ENCODE measurements at regions not wholly inside any gene's neighbourhood (a gene's known extent, or its start where the extent isn't known, plus 50 kb on each side); places are given as distances from the start of the nearest gene placed in this dataset.

DNA sequence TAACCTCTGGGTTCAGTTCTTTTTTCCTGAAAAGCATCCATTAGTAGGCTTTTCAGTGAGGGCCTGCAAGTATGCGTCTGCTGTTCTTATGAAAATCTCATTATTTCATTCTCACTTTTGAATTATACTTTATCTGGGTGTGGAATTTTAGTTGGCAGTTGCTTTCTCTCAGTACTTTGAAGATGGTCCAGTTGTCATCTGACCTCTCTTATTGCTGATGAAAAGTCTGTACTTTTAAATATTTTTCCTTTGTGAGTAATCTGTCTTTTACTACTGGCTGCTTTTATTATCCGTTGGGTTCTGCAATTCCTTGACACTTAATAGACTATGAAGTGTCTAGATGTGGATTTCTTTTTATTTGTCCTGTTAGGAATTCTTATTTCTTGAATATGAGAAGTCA is 307.8 kb downstream of the CYP26B1 start:
- no peak for DNase-seq (ENCODE audit: low read depth)

GRCh38 chr2:71834796-71835195 is 312.9 kb downstream of the CYP26B1 start:
- no peak for DNase-seq (ENCODE audit: low read depth)

DNA sequence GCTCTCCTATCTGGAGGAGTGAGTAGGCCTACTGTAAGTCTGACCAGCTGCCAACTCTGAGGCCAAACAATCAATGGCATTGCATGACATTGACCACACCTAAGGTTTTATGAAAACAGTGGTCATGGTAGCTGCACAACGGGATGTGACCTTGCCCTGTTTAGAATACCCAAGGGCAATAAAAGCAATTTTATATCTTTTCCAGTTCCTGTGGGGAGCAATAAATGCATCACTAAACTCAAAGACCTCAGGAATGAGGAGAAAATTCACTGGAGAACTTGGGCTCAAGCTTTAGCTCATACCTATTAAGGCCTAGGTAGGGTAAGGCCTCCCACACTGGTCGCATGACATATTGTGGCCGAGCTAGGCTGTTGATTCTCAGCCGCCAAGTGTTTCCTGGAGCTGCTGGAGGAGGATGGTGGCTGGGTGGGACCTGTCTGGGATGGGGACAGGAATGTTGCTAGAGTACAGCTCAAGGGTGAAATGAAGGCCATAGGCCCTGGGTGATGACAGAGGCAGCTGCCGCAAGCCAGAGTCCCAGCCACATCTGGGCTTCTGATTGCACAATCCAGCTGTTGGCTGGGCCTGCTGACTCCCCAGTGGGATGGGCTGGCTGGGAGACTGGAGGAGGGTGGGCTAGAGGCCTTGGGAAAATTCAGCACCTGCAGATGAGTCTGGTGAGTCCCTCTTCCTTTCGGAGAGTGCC is 313.7 kb downstream of the CYP26B1 start:
- DNase-seq (ENCODE audit: low read depth): no peak

- DNase-seq (ENCODE audit: low read depth): no peak
These were observed 314.4 kb downstream of the CYP26B1 start for GRCh38 chr2:71833272-71833671.

DNA sequence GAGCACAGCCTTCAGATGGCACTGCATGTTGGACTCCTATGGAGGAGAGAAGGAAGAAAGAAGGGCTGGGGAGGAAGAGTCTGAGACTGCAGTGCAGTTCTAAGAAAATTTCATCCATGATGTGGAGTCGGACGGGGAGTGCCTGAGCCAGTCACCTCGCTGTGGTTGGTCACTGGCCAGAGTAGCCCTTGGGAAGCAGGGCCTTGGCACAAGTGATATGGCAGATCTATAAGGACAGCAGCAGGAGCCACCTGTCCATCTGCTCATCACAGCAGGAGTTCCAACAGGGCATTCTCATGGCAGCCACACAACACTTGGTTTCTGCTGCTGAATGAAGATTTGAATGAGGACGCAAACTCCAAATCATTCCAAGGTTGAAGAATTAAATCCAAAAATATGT is 314.8 kb downstream of the CYP26B1 start:
- DNase-seq (ENCODE audit: low read depth): no peak

GRCh38 chr2:71832388-71832787 is 315.3 kb downstream of the CYP26B1 start:
- no peak for DNase-seq (ENCODE audit: low read depth)

GRCh38 chr2:71831193-71831577 is 316.5 kb downstream of the CYP26B1 start:
- peak; percentile 71 for DNase-seq (ENCODE audit: low read depth)

DNA sequence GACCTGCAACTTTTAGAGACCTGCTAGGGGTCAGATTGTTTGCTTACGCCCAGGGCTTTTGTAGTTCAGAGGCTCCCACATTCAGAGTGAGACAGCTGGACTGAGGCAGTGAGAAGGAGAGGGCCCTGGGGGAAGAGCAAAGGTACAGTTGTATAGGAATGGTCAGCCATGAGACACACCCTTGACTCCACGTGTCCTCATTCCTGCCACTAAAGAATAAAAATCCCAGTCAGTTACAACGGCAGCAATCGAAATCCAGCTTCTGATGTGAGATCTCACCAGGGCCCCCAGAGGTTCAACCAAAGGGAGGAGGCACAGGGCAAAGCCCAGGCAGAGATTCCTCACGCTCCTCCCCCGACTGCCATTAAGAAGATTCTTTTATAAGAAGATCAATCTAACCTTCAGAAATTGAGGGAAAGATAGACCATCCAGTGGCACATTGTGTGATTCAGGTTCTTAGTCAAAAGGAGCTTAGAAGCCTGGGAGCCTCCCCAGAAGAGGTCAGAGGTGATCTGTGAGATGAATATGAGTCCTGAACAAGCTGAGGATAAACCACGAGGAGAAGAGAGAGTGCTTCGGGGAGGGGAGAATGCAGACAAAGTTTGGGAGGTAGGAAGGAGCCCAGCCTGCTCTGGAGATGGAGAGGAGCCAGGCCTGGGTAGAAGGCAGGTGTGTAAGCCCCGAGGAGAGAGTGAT is 317.0 kb downstream of the CYP26B1 start:
- no peak for DNase-seq (ENCODE audit: low read depth)

- no peak for DNase-seq (ENCODE audit: low read depth)
These were observed 318.7 kb downstream of the CYP26B1 start for GRCh38 chr2:71829008-71829407.

DNA sequence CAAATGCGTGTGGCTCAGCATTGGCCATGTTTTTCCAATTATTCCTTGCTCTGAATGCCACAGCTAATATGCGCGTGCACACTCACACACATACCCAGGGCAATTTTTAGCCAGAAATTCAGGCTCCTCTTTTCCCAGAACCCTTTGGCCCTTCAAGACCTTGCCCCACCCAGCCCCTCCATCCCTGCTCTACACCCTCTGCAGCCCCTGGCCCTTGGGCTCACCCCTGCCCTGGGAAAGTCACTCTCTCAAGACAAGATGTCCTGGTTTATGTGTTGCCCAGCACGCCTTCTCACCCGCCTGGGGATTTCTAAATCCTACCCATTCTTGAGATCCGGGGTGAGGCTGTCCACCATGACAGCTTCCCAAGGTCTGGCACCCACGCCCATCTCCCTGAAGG is 319.7 kb downstream of the CYP26B1 start:
- DNase-seq (ENCODE audit: low read depth): no peak

DNA sequence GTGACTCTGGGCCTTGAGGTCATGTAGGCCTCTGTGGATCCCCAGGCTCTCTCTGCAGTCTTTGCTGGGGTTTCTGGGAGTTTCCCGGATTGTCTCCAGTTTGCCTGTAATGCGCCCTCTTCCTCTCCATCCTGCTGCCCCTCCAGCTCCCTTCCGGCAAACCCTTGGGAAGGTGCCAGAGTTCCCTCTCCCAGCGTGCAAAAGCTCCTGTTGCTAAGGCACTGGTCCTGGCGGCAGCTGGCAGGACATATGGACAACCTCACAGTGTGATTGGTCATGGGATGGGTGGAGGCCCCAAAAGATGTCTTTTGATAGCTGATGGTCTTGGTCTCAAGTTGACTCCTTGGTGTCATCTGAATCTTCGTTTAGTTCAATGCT is 320.1 kb downstream of the CYP26B1 start:
- DNase-seq (ENCODE audit: low read depth): no peak

GRCh38 chr2:71826826-71827523 is 320.7 kb downstream of the CYP26B1 start:
- no peak for DNase-seq (ENCODE audit: low read depth)

- no peak for DNase-seq (ENCODE audit: low read depth)
These were observed 321.4 kb downstream of the CYP26B1 start for GRCh38 chr2:71826299-71826698.

DNA sequence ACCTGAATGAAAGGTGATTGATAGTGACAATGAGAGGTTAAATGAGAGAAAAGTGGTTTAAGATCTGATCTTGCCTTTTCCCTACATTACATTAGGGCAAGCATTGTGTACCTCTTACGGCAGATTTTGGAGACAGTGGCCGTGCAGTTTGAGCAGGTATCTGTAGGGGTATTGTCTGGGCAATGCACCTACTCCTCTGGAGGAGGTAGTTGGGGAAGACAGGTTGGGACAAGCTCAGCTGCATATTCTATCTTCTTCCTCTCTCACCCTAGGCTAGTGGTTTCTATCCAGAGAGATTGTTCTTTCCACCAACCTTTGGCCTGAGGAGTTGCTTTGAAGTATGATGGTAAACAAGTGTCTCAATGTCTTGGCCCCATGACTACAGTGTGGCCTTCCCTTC is 323.2 kb downstream of the CYP26B1 start:
- no peak for DNase-seq (ENCODE audit: low read depth)

DNA sequence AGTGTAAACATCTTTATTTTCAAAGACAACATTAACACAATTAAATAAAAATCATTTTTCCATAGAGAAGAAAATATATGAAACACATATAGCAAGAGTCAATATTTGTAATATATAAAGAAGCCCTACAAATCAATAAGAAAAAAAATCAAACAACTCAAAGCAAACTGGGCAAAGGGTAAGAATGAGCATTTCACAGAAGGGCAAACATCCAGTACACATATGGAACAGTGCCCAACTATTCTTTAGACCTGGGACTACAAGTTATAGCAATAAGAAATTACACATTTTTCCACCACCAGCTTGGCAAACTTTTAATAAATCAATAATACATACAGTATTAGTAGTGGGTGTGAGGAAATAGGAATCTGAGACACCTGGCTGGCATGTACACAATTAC is 324.1 kb downstream of the CYP26B1 start:
- DNase-seq (ENCODE audit: low read depth): no peak

- DNase-seq (ENCODE audit: low read depth): no peak
These were observed 325.2 kb downstream of the CYP26B1 start for GRCh38 chr2:71822463-71822862.

DNA sequence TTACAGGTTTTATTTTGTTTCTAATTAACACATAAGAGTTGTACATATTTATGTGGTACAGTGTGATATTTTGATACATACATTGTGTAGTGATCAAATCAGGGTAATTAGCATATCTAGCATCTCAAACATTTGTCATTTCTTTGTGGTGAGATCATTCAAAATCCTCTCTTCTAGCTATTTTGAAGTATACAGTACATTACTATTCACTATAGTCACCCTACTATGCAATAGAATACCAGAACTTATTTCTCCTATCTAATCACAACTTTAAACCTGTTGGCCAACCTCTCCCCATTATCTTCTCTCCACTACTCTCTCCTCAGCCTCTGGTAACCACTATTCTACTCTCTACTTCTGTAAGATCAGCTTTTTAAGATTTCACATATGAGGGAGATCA is 325.8 kb downstream of the CYP26B1 start:
- DNase-seq (ENCODE audit: low read depth): peak; percentile 39

- DNase-seq (ENCODE audit: low read depth): no peak
These were observed 330.8 kb downstream of the CYP26B1 start for GRCh38 chr2:71816815-71817214.

DNA sequence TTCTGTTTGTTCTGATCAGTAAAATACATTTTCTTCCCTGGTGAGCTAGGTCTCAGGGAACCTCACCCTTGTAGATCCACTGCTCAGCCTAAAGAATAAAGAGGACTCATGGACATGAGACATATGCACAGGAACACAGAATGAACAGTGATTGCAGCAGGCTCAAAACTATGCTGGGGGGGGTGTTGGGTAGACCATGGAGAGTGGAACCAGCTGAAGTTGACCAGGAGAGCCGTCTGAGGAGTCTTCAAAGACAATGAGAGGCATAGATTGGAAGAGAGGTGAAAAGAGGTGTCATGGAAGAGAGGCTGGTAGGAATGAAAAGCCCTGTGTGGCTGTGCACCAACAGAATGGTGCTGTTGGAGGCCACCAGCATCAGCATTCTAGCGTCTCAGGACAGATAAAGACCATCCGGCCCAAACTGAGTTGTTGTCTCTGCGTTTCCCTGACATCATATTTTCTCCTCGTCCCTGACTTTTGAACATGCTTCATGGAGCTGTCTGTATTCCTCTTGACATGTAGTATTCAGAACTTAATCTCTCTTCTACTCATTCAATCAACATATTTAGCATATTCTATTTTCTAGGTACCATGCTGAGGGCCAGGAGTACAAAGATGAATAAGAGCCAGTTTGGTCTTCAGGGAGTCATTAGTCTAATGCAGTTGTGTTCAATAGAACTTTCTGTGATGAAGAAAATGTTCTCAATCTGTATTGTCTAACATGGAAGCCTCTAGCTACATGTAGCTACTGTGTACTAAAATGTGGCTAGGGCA is 331.8 kb downstream of the CYP26B1 start:
- no peak for DNase-seq (ENCODE audit: low read depth)

DNA sequence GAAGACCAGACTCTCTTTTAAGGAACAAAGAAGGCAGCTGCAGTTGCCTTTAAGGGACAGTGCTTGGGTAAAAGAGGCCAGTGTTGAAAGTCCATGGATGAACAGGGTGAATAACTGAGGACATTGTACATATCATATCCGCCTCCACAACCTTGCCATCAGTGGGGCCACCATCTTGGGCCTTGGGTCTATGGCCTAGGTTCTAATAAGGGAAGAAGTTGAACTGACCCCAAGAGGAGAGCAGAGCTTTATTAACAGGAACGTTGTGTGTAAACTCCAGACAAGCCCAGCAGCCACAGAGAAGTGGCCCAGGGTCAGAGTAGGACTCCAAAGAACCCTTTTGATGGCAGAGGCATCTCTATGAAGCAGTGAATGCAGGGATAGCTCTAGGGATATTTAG is 332.8 kb downstream of the CYP26B1 start:
- no peak for DNase-seq (ENCODE audit: low read depth)

- DNase-seq (ENCODE audit: low read depth): no peak
These were observed 333.7 kb downstream of the CYP26B1 start for GRCh38 chr2:71813807-71814470.

GRCh38 chr2:71813315-71813714 is 334.3 kb downstream of the CYP26B1 start:
- DNase-seq (ENCODE audit: low read depth): no peak

Measured in HS-5 (cell line).